ENCODE measurements at regions not wholly inside any gene's neighbourhood (a gene's known extent, or its start where the extent isn't known, plus 50 kb on each side); places are given as distances from the start of the nearest gene placed in this dataset.

- TF ChIP-seq REST (IDR thresholded peaks at IDR 0.05; ENCODE audit: insufficient read depth in 1 of 2, low read depth in 2 of 2, low read length in 1 of 2) (no peak), CTCF (IDR thresholded peaks at IDR 0.05) (no peak), POLR2AphosphoS5 (IDR thresholded peaks at IDR 0.05; ENCODE audit: low read depth, low read length) (no peak), TCF7L2 (IDR thresholded peaks at IDR 0.05; ENCODE audit: low read depth, low read length) (no peak)
Measured at GRCh38 chr6:76992553-76992952, 470.7 kb downstream of the HTR1B start.

All from Panc1 (cell line).